ENCODE measurements at regions not wholly inside any gene's neighbourhood (a gene's known extent, or its start where the extent isn't known, plus 50 kb on each side); places are given as distances from the start of the nearest gene placed in this dataset.

DNA sequence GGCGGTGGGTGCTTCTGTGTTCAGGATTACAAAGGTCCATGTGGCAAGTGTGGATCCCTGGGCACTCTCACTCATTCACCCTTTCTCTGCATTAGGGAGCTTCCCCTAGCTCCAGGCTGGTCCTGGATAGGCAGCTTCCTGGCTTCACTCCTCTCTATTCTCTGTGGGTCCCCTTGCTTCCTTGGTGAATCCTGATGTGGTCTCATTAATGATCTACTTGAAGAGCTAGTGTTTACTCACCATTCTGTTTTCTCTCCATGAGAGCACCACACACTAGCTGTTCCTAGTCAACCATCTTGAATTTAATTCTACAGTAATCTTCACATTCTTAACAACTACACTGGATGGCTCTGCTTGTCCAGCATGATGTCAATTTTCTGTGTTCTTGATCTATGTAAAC, 90.0 kb upstream of the PLPPR1 start:
- no peaks in the 10 kb centered on the region for H3K27me3 ChIP-seq (ENCODE audit: insufficient read depth, low read length, poor library complexity, severe bottlenecking)
- ChIA-PET CTCF (no interaction called here), POLR2A (no interaction called here)
- H3K4me1 ChIP-seq (ENCODE audit: insufficient read depth, low read length), result no peaks in the 10 kb centered on the region
- Mint-ChIP-seq H3K4me3 (no peak overlapping the region), H3K36me3 (no peaks in the 10 kb centered on the region), H3K27me3 (no peaks in the 10 kb centered on the region), H3K4me1 (no peaks in the 10 kb centered on the region), H3K9me3 (peaks cover 5 to 17% (median 11%) of the 10 kb centered on the region in 5 donors), H3K27ac (no peak overlapping the region)
- H3K27ac ChIP-seq (ENCODE audit: low read depth, low read length), result no peak overlapping the region
- no peak overlapping the region for H3K4me3 ChIP-seq (ENCODE audit: low read length)
- DNase-seq, result no peak
- no peaks in the 10 kb centered on the region for H3K9me3 ChIP-seq (ENCODE audit: low read length)
- H3K36me3 ChIP-seq (ENCODE audit: insufficient read depth, low read length), result no peaks in the 10 kb centered on the region

DNA sequence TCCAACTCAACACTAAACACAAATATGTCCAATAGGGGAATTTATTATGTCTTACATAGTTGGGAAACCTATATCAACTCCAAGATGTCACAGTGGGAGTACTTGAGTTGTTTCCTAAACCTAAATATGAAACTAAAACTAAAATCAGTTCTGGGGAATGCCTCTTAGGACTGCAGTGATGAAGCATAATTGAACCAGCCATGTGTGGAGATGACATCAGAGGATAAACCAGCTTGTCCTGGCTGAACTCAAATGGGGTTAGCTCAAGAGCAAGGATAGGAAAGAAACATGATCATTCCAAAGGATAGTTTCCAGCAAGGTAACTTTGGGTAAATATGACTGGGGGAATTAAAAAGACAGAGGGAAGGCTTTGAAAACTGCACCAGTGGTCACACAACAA, 88.9 kb upstream of the PLPPR1 start:
- H3K36me3 ChIP-seq (ENCODE audit: insufficient read depth, low read length), result no peaks in the 10 kb centered on the region

DNA sequence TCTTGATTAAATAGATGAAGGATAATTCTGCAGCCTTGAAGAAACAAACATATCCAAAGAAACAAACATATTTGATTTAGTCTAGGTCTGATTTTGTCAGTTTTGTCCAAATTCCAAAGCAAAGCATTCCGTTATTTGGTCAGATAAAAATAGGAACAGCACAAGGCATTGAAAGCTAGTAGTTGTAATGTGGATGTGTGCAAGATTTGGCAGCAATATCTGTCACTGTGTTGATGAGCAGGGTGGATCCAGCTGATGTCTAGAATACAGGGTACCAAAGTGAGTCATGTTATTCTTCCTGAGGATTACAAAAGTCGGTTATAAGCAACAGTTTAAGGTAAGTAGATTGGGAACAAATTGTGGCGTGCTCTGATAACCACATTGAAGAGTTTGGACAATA, 69.3 kb upstream of the PLPPR1 start:
- Mint-ChIP-seq H3K27me3 (no peaks in the 10 kb centered on the region), H3K9me3 (peaks cover 0 to 3% (median 2%) of the 10 kb centered on the region in 5 donors), H3K4me1 (no peaks in the 10 kb centered on the region), H3K27ac (no peak overlapping the region), H3K4me3 (no peak overlapping the region), H3K36me3 (no peaks in the 10 kb centered on the region)
- H3K4me1 ChIP-seq (ENCODE audit: insufficient read depth, low read length), result no peaks in the 10 kb centered on the region
- H3K4me3 ChIP-seq (ENCODE audit: low read length), result no peak overlapping the region
- no peaks in the 10 kb centered on the region for H3K27me3 ChIP-seq (ENCODE audit: insufficient read depth, low read length, poor library complexity, severe bottlenecking)
- ChIA-PET CTCF (no interaction called here), POLR2A (no interaction called here)
- no peaks in the 10 kb centered on the region for H3K9me3 ChIP-seq (ENCODE audit: low read length)
- H3K36me3 ChIP-seq (ENCODE audit: insufficient read depth, low read length), result no peaks in the 10 kb centered on the region
- no peak overlapping the region for H3K27ac ChIP-seq (ENCODE audit: low read depth, low read length)
- no peak for DNase-seq

More for the DNA sequence above, 88.9 kb upstream of the PLPPR1 start:
- Mint-ChIP-seq H3K4me1 (no peaks in the 10 kb centered on the region), H3K9me3 (peaks cover 7 to 17% (median 11%) of the 10 kb centered on the region in 5 donors), H3K36me3 (no peaks in the 10 kb centered on the region), H3K27me3 (no peaks in the 10 kb centered on the region), H3K27ac (no peak overlapping the region), H3K4me3 (no peak overlapping the region)
- POLR2A ChIA-PET, result no interaction called here
- no peak for DNase-seq
- H3K9me3 ChIP-seq (ENCODE audit: low read length), result no peaks in the 10 kb centered on the region
- H3K4me1 ChIP-seq (ENCODE audit: insufficient read depth, low read length), result no peaks in the 10 kb centered on the region
- no peak overlapping the region for H3K4me3 ChIP-seq (ENCODE audit: low read length)
- H3K27me3 ChIP-seq (ENCODE audit: insufficient read depth, low read length, poor library complexity, severe bottlenecking), result no peaks in the 10 kb centered on the region
- CTCF ChIA-PET, result no interaction called here
- H3K27ac ChIP-seq (ENCODE audit: low read depth, low read length), result no peak overlapping the region
